Neutrophil (primary cell): ENCODE measurements at regions not wholly inside any gene's neighbourhood (a gene's known extent, or its start where the extent isn't known, plus 50 kb on each side); places are given as distances from the start of the nearest gene placed in this dataset.

Experiments used
- H3K27ac ChIP-seq: fragments of 200-600 bp; sonication (generic); 2 replicates; pipeline ENCODE4 v1.5.1; 2016; ENCODE audit warnings: mild to moderate bottlenecking, moderate library complexity
- H3K27me3 ChIP-seq: fragments of 200-600 bp; sonication (generic); 2 replicates; pipeline ENCODE4 v1.6.0; 2016; ENCODE audit warnings: mild to moderate bottlenecking
- H3K36me3 ChIP-seq: fragments of 200-600 bp; sonication (generic); 2 replicates; pipeline ENCODE4 v1.5.1; 2017
- H3K4me1 ChIP-seq, 2 experiments: fragments of 200-600 bp in 1 of 2; sonication (generic) in 1 of 2; 1 replicate in 1 of 2; 2 replicates in 1 of 2; pipeline versions ENCODE4 v1.5.1 to v1.6.1; 2013 to 2016; ENCODE audit warnings: low read depth in 1 of 2, low read length in 1 of 2, mild to moderate bottlenecking in 1 of 2, moderate library complexity in 1 of 2; ENCODE audit not compliant: control insufficient read depth in 1 of 2, insufficient read depth in 1 of 2
- H3K4me3 ChIP-seq, 2 experiments: fragments of 200-600 bp in 1 of 2; sonication (generic) in 1 of 2; 1 replicate in 1 of 2; 2 replicates in 1 of 2; pipeline ENCODE4 v1.5.1; 2013 to 2016; ENCODE audit warnings: low read depth in 1 of 2, low read length in 1 of 2, mild to moderate bottlenecking in 1 of 2, moderate library complexity in 1 of 2
- H3K9me3 ChIP-seq: fragments of 200-600 bp; sonication (generic); 2 replicates; pipeline ENCODE4 v1.5.1; 2016
- CTCF ChIP-seq: fragments of 200-600 bp; sonication (generic); IDR thresholded peaks from 2 replicates; pipeline ENCODE4 v1.5.1; 2016; ENCODE audit warnings: antibody characterized with exemption

GRCh38 chr1:55640708-55641473, 425.7 kb upstream of the USP24 start:
- Histone ChIP-seq H3K27ac (no peak overlapping the region), H3K36me3 (no peaks in the 10 kb centered on the region), H3K27me3 (no peaks in the 10 kb centered on the region), H3K9me3 (no peaks in the 10 kb centered on the region), H3K4me1 (peaks cover 0 to 4% of the 10 kb centered on the region in 2 experiments), H3K4me3 (no peak overlapping the region)
- TF ChIP-seq CTCF, result no peak

- no peaks in the 10 kb centered on the region for H3K27me3 ChIP-seq
- H3K4me3 ChIP-seq, result no peak overlapping the region
- no peaks in the 10 kb centered on the region for H3K36me3 ChIP-seq
- peaks cover 0 to 4% of the 10 kb centered on the region in 2 experiments for H3K4me1 ChIP-seq
- no peaks in the 10 kb centered on the region for H3K9me3 ChIP-seq
- TF ChIP-seq CTCF, result no peak
- no peak overlapping the region for H3K27ac ChIP-seq
Measured at GRCh38 chr1:55639526-55639925, 424.4 kb upstream of the USP24 start.

GRCh38 chr1:55639051-55639450, 423.9 kb upstream of the USP24 start:
- Histone ChIP-seq H3K9me3 (no peaks in the 10 kb centered on the region), H3K27ac (no peak overlapping the region), H3K4me1 (peaks cover 0 to 4% of the 10 kb centered on the region in 2 experiments)

GRCh38 chr1:55636696-55637095, 421.5 kb upstream of the USP24 start:
- Histone ChIP-seq H3K4me1 (peaks cover 0 to 4% of the 10 kb centered on the region in 2 experiments), H3K27me3 (no peaks in the 10 kb centered on the region), H3K27ac (no peak overlapping the region)

More at GRCh38 chr1:55639051-55639450, 423.9 kb upstream of the USP24 start:
- H3K36me3 ChIP-seq, result no peaks in the 10 kb centered on the region
- H3K4me3 ChIP-seq, result no peak overlapping the region
- no peak for TF ChIP-seq CTCF
- H3K27me3 ChIP-seq, result no peaks in the 10 kb centered on the region

GRCh38 chr1:55635856-55636255, 420.7 kb upstream of the USP24 start:
- H3K9me3 ChIP-seq, result no peaks in the 10 kb centered on the region
- no peak overlapping the region for H3K4me3 ChIP-seq
- TF ChIP-seq CTCF, result no peak
- no peaks in the 10 kb centered on the region for H3K27me3 ChIP-seq
- no peak overlapping the region for H3K27ac ChIP-seq
- no peaks in the 10 kb centered on the region for H3K4me1 ChIP-seq
- no peaks in the 10 kb centered on the region for H3K36me3 ChIP-seq

More at GRCh38 chr1:55636696-55637095, 421.5 kb upstream of the USP24 start:
- H3K36me3 ChIP-seq, result no peaks in the 10 kb centered on the region
- no peaks in the 10 kb centered on the region for H3K9me3 ChIP-seq
- H3K4me3 ChIP-seq, result no peak overlapping the region
- no peak for TF ChIP-seq CTCF
